Epithelial cell of proximal tubule (primary cell): ENCODE measurements at regions not wholly inside any gene's neighbourhood (a gene's known extent, or its start where the extent isn't known, plus 50 kb on each side); places are given as distances from the start of the nearest gene placed in this dataset.

Experiments used
- DNase-seq: peaks from one replicate; pipeline ENCODE4 v3.0.0-alpha.2; 2011; ENCODE audit warnings: low read depth
- H3K4me3 ChIP-seq: 2 replicates; pipeline ENCODE4 v1.5.1; 2011; ENCODE audit warnings: low read depth, mild to moderate bottlenecking, low read length
- TF ChIP-seq, protein P1 (sequence below): conservative IDR thresholded peaks from 2 replicates; pipeline ENCODE4 v1.5.1; 2012; ENCODE audit warnings: low read depth, mild to moderate bottlenecking, low read length

DNA sequence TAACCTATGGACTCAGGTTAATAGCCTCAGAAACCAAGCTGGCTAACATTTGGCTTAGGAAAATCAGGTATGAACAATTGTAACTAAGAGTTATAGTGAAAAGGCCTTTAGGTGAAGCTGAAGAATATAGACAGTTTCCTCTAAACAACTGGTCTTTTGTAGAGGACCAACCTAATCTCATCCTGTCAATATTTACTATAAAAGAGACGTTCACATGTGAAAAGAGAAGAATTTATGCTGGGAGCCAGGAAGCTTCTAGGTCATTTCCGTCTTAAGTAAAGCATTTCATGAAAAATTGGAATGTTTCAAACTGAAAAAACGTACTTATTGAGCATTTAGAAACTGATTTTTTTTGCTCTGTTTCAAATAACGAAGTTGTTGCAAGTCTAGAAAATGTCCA lies 764.3 kb upstream of the GOLIM4 start:
- DNase-seq, result no peak
- no peak overlapping the region for H3K4me3 ChIP-seq
- TF ChIP-seq, protein P1, sequence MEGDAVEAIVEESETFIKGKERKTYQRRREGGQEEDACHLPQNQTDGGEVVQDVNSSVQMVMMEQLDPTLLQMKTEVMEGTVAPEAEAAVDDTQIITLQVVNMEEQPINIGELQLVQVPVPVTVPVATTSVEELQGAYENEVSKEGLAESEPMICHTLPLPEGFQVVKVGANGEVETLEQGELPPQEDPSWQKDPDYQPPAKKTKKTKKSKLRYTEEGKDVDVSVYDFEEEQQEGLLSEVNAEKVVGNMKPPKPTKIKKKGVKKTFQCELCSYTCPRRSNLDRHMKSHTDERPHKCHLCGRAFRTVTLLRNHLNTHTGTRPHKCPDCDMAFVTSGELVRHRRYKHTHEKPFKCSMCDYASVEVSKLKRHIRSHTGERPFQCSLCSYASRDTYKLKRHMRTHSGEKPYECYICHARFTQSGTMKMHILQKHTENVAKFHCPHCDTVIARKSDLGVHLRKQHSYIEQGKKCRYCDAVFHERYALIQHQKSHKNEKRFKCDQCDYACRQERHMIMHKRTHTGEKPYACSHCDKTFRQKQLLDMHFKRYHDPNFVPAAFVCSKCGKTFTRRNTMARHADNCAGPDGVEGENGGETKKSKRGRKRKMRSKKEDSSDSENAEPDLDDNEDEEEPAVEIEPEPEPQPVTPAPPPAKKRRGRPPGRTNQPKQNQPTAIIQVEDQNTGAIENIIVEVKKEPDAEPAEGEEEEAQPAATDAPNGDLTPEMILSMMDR, result no peak

DNA sequence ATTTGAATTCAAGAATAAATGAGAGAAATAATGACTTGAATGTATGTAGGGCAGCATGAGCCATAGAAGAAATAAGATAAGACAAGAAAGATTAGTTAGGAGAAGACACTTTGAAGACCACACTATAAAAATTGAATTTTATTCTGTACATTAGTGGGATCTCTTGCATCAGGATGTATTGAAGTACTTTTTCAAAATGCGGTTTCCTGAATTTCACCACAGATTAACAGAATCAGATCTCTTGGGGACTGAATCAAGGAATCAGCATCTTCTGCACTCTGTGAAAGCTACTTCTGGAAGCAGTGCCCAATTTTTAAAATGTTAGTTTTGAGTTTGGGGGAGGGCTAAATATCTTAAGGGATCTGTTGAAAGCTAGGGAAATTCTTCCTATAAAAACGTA lies 763.9 kb upstream of the GOLIM4 start:
- TF ChIP-seq, protein P1, result no peak
- no peak for DNase-seq
- H3K4me3 ChIP-seq, result no peak overlapping the region

DNA sequence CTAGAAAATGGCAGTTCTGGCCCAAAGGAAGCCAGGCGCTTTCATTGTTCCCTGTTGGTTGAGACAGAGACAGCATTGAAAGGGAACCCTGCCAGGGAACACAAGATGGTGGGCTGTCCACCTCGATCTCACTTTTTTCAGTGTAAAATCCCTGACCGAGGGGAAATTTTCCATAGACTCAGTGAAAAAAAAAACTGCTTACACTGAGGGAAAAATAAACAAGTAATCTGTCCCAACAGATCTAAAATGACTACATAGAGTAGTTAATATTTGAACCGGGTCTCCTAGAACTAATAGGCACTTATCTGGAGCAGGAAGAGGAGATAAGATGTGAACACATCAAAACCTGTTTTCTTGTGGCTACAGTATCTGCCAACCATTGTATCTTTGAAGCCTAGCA lies 763.4 kb upstream of the GOLIM4 start:
- DNase-seq, result no peak
- H3K4me3 ChIP-seq, result no peak overlapping the region
- TF ChIP-seq, protein P1, result no peak

DNA sequence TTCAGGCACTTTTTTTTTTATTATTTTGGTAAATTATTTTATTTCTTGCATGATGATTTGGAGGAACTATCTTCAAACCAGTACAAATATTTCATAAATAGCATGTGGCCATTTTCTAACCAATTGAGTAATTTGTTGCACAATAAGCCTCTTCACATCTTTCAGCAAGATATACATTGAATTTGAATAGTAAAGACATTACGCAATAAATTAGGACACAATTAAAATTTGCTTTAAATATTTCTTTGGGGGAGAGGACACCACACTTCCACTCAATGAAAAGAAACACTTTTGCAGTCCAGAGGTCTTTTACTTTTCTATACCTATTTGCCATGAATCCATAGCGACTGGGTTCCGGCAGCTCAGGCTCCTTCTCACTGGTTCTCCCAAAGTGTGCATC lies 762.6 kb upstream of the GOLIM4 start:
- TF ChIP-seq, protein P1, result no peak
- no peak overlapping the region for H3K4me3 ChIP-seq
- no peak for DNase-seq

DNA sequence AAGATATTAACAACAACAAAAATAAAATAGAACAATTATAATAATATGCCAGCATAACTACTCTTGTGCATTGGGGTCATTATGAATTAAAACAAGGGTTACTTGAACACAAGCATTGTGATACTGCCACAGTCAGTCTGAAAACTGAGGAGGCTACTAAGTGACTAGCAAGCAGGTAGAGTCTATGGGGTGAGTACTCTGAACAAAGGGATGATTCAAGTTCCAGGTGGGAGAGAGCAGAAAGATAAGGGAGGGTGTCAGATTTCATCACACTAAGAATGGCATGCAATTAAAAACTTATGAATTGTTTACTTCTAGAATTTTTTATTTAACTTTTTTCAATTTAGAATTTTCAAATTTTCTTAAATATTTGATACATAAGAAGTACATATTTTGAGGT lies 754.4 kb upstream of the GOLIM4 start:
- no peak for DNase-seq
- H3K4me3 ChIP-seq, result no peak overlapping the region
- TF ChIP-seq, protein P1, result no peak

DNA sequence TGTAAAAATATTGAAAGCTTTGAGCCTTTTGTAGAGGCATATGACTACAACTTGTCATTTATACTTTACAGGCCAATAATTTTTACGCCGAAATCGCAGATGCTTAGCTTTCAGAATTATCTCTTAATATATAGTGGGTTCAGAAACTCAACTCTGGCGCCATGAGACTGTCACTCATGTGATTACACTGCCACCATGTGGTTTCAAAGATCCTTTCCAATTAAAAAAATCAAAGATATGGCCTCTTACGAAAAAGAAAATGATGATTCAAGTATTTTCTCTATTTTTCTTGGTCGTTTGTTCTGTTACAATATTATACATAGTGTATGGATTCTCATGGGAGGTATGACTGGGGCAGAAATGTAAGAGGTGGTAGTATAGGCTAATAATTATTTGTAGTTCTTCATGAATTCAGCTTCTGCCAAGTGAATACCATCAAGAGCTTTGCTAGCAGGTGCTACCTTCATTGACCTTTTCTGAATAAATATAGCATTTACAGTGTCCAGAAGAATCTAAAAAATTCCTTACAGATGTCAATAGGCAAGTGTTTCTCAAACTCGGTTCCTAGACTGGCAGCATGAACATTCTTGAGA lies 751.7 kb upstream of the GOLIM4 start:
- H3K4me3 ChIP-seq, result no peak overlapping the region
- TF ChIP-seq, protein P1, result peak; percentile 70
- no peak for DNase-seq

DNA sequence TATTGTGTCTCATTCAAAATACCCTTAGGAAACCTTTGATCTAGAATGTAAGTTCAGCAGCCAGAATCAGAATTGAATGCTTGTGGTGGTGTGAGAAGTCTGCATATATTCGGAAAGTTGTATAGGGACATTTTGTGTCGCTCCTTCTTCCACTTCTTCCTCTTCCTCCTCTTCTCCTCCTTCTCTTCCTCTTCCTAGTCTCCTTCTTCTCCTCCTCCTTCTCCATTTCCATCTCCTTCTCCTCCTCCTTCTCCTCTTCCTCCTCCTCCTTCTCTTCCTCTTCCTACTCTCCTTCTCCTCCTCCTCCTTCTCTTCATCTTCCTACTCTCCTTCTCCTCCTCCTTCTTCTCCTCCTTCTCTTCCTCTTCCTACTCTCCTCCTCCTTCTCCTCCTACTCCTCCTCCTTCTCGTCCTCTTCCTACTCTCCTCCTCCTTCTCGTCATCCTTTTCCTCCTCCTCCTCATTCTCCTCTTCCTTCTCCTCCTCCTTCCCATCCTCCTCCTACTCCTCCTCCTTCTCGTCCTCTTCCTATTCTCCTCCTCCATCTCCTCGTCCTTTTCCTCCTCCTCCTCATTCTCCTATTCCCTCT lies 749.3 kb upstream of the GOLIM4 start:
- H3K4me3 ChIP-seq, result no peak overlapping the region
- TF ChIP-seq, protein P1, result no peak
- no peak for DNase-seq
